ENCODE measurements at regions not wholly inside any gene's neighbourhood (a gene's known extent, or its start where the extent isn't known, plus 50 kb on each side); places are given as distances from the start of the nearest gene placed in this dataset.

DNA sequence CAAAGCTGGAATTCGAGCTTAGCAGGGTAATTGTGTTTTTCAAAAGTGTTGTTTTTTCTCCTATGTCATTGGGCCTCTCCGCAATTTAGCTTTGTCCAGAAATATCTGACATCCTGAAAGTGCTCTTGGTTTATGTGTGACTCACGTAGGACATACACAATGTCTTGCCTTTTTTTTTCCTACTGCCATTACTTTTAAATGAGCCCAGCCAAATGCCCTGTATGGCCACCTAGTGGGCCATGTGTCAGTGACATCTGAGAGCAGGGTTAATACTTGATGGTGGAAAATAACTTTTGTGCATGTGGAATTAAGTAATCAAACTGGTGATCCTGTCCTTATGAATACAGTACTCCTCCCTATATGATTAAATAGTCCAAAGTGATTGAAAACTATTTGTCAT lies 1411.1 kb upstream of the TENM3 start:
- Histone ChIP-seq H4K20me1 (ENCODE audit: insufficient read depth, low read length) (no peaks in the 10 kb centered on the region), H3K79me1 (ENCODE audit: low read depth in 1 of 2, low read length in 2 of 2) (no peaks in the 10 kb centered on the region), H2BK15ac (ENCODE audit: low read depth, low read length) (no peak overlapping the region), H3K4me1 (ENCODE audit: control insufficient read depth, insufficient read depth, low read length) (0 out of 2 replicates have a peak, but pooled peaks cover 2% of the 10 kb centered on the region), H2BK5ac (ENCODE audit: low read depth, low read length, poor library complexity, severe bottlenecking) (no peak overlapping the region), H4K8ac (ENCODE audit: low read depth in 2 of 2, low read length in 2 of 2) (no peak overlapping the region), H3K4ac (ENCODE audit: low read depth, low read length) (no peak overlapping the region), H3K36me3 (ENCODE audit: control insufficient read depth, insufficient read depth, low read length) (no peaks in the 10 kb centered on the region), H2AK9ac (replicated peaks; ENCODE audit: low read depth, low read length, poor library complexity) (no peak overlapping the region), H2AK5ac (ENCODE audit: low read depth, low read length) (no peak overlapping the region), H3K9me3 (ENCODE audit: control insufficient read depth, insufficient read depth, low read length) (no peaks in the 10 kb centered on the region), H3K9me1 (ENCODE audit: insufficient read depth, low read length) (no peaks in the 10 kb centered on the region), H2AFZ (replicated peaks; ENCODE audit: low read length, poor library complexity) (no peak overlapping the region), H3K18ac (ENCODE audit: low read depth, low read length) (no peak overlapping the region), H3K4me2 (ENCODE audit: low read depth, low read length) (no peak overlapping the region), H3K4me3 (ENCODE audit: insufficient read depth, low read depth, low read length) (no peak overlapping the region), H4K5ac (ENCODE audit: low read depth, low read length) (no peak overlapping the region), H3K23ac (ENCODE audit: low read depth, low read length) (no peak overlapping the region), H2BK20ac (ENCODE audit: low read depth, low read length) (no peak overlapping the region), H4K91ac (ENCODE audit: insufficient read depth, low read depth, low read length) (no peak overlapping the region), H3K9ac (ENCODE audit: low read depth, low read length) (no peak overlapping the region), H3K27ac (ENCODE audit: insufficient read depth, low read length) (no peak overlapping the region), H3K56ac (ENCODE audit: extremely low read depth, insufficient read depth, low read length) (no peak overlapping the region), H3K14ac (replicated peaks; ENCODE audit: low read depth, low read length) (no peak overlapping the region), H2BK120ac (ENCODE audit: low read depth, low read length) (no peak overlapping the region), H3K27me3 (ENCODE audit: control insufficient read depth, insufficient read depth, low read length) (no peaks in the 10 kb centered on the region)
- WGBS, 2 experiments (ENCODE audit: extremely low coverage in 2 of 2, insufficient read length in 1 of 2): no CpG with 5 or more reads among the region's 3 CpGs
- ATAC-seq (ENCODE audit: low read depth) (no peak), DNase-seq (no peak)
- in situ Hi-C loops (cut with MboI; ENCODE audit: low sequenced_read_pairs): loop anchor here (10.0 to 25.0 kb wide), 2 partner anchors 113 to 680 kb away; no protein-coding TSS in a partner anchor
- dilution Hi-C loops (cut with HindIII; ENCODE audit: low sequenced_read_pairs, unreplicated experiment): no loop called here
- intact Hi-C loops (cut with micrococcal nuclease): no loop called here
- ChIA-PET CTCF (interaction anchor here (0.7 to 1.5 kb wide), 2 partner anchors 20 to 828 kb away, joined by 3 to 4 read pairs; no protein-coding TSS in a partner anchor), POLR2A (ENCODE audit: unreplicated experiment) (no interaction called here)
- no TSS peak for BruUV-seq (replicated peaks)
- TF ChIP-seq CTCF (conservative IDR thresholded peaks at IDR 0.05; ENCODE audit: low read depth, low read length) (0 out of 2 replicates have a peak, but pooled peaks have one; percentile 20), RAD21 (IDR thresholded peaks at IDR 0.05; ENCODE audit: low read length) (no peak), NFE2L2 (IDR thresholded peaks at IDR 0.05; ENCODE audit: low read depth, low read length) (no peak)

Data from IMR-90 (cell line).